Mammary epithelial cell (primary cell): ENCODE measurements at regions not wholly inside any gene's neighbourhood (a gene's known extent, or its start where the extent isn't known, plus 50 kb on each side); places are given as distances from the start of the nearest gene placed in this dataset.

ENCODE experiments used
- CTCF ChIP-seq, 2 donors: IDR thresholded peaks in 1 of 2; conservative IDR thresholded peaks in 1 of 2; 2 replicates each; pipeline ENCODE4 v1.5.1; 2011 to 2012; ENCODE audit warnings: inconsistent platforms in 2 of 2, low read length in 2 of 2, mild to moderate bottlenecking in 2 of 2, control low read depth in 1 of 2, low read depth in 1 of 2; ENCODE audit not compliant: insufficient read depth in 1 of 2; ENCODE audit errors: extremely low read depth in 1 of 2
- EZH2 ChIP-seq: IDR thresholded peaks from 2 replicates; pipeline ENCODE4 v1.6.1; 2012; ENCODE audit warnings: low read length, inconsistent platforms, borderline replicate concordance

- TF ChIP-seq CTCF (conservative IDR thresholded peaks at IDR 0.05 in 1 of 2, IDR thresholded peaks at IDR 0.05 in 1 of 2; ENCODE audit: extremely low read depth in 1 of 2, insufficient read depth in 1 of 2, low read depth in 1 of 2, low read length in 2 of 2): no peak
- no peak for TF ChIP-seq EZH2
Measured at GRCh38 chr12:24407884-24408283, 458.4 kb upstream of the SOX5 start.
